GM18517 (cell line): ENCODE measurements at regions not wholly inside any gene's neighbourhood (a gene's known extent, or its start where the extent isn't known, plus 50 kb on each side); places are given as distances from the start of the nearest gene placed in this dataset.
A peak's percentile ranks its signal among the peaks of the same experiment; 100 is the strongest.
"Not testable (repeated sequence)": the region's sequence is repeated elsewhere in the genome, so short reads cannot be mapped to it uniquely, and the experiment has no call there.

Experiments used
- ATAC-seq: cut with Tn5 transposase; IDR thresholded peaks from one replicate; pipeline ENCODE4 v1.9.1; 2021; ENCODE audit warnings: mild to moderate bottlenecking, moderate library complexity; ENCODE audit not compliant: unreplicated experiment

GRCh38 chr4:12138488-12138887 lies 709.8 kb upstream of the HS3ST1 start:
- no peak for ATAC-seq

GRCh38 chr4:12137575-12137974 lies 708.9 kb upstream of the HS3ST1 start:
- no peak for ATAC-seq

DNA sequence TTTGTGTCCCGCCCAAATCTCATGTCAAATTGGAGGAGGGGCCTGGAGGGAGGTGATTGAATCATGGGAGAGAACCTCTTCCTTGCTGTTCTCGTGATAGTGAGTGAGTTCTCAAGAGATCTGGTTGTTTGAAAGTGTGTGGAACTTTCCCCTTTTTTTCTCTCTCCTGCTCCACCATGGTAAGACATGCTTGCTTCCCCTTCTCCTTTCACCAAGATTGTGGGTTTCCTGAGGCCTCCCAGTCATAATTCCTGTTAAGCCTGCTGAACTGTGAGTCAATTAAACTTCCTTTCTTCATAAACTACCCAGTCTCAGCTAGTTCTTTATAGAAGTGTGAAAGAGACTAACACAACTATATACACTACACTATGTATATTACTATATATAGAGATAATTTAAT lies 697.8 kb upstream of the HS3ST1 start:
- no peak for ATAC-seq

- ATAC-seq: no peak
Observed at GRCh38 chr4:12124138-12124537, 695.4 kb upstream of the HS3ST1 start.

- ATAC-seq: no peak
Observed at GRCh38 chr4:12123707-12124106, 695.0 kb upstream of the HS3ST1 start.

DNA sequence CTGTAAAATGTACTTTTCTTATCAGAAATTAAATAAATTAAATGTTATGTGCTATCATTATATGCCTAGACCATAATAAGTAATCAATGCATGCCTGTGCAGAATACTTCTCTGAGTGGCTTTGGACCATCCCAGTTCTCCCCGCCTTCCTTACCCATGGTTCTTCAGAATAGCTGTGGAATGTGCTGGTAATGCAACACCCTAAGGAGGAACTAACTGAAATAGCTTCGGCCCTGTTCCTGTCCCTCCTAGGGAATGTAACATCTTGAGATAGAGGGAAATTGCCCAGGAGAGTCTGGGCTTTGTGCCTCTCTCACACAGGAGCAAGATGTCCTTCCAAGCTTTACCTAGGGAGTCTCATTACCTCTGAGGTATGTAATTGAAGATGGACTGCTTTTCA lies 693.6 kb upstream of the HS3ST1 start:
- no peak for ATAC-seq

DNA sequence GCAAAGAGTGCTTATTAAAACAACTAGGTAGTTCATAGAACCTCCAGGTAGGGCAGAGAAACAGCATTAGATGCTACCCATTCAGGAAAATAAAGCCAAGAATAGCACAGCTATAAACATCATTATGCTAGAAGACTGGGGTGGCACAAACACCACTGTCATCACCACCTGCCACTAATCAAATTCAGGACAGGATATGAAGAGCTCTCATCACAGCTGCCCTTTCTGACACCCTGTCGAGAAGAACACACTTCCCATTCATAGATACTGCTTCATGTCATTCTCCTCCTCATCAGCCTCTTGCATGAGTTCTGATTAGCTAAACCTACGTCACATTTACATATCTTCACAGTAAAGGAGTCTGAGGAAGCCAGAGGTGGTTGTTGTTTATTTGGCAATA lies 692.3 kb upstream of the HS3ST1 start:
- ATAC-seq: no peak

GRCh38 chr4:12118651-12119213 lies 690.0 kb upstream of the HS3ST1 start:
- ATAC-seq: peak; percentile 72

DNA sequence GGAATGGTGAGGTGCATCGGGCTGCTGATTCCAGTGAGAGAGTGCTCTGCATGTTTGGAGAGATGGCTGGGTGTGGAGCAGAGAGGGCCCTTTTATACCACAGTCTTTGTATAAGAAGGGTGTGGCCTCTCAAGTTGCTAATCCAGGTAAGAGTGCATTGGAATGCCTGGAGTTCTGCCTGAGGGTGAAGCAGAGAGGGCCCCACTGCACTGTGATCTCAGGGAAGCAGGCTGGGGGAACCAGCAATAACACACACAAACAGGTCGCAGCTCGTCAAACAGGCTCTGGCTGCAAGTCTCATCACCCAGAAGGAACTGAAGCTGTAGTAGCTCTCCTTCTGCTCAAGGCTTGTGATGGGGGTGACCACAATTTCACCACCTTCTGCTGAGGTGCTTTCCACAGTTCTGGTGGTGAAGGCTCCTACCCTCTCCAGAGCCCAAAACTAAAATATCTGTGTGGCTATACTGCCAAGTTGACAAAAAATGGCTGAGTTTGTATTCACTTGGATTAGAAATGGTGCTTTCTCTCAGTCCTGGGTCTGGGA lies 687.4 kb upstream of the HS3ST1 start:
- no peak for ATAC-seq

DNA sequence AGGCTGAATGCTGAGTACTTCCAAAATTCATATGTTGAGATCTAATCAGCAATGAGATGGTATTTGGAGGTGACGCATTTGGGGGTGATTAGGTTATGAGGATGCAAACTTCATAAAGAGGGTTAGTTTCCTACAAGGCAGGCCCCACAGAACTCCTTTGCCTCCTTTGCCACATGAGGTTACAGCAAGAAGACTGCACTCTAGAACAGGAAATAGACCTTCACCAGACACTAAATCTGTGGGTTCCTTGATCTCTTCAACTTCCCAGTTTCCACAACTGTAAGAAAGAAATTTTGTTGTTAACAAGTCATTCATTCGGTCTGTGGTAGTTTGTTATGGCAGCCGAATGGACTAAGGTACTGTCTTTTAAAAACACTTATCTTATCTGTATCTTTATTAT lies 681.9 kb upstream of the HS3ST1 start:
- no peak for ATAC-seq

DNA sequence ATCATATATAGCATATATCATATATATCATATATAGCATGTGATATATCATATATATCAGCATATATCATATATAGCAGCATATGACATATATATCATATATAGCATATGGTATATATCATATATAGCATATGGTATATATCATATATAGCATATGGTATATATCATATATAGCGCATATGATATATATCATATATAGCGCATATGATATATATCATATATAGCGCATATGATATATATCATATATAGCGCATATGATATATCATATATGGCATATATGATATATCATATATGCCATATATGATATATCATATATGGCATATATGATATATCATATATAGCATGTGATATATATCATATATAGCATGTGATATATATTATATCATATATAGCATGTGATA lies 680.4 kb upstream of the HS3ST1 start:
- ATAC-seq: not testable (repeated sequence)

DNA sequence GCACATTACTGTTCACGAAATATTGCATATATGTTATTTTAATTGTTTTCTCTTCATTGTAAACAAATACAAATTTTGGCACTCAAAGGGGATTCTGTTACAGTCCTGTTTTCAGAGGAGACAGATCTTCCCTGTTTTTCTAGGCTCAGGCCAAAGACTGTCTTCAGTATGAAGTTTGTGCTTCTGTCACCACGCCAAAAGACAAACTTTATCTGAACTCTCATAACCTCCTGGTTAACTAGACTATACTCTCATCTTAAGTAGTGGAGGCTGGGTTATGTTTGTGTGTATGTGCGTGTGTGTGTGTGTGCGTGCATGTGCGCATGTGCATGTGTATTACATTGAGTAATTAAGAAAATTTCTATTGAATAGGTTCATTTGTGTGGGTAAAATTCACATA lies 676.8 kb upstream of the HS3ST1 start:
- no peak for ATAC-seq

- ATAC-seq: not testable (repeated sequence)
Observed at GRCh38 chr4:12089920-12090319, 661.2 kb upstream of the HS3ST1 start.

DNA sequence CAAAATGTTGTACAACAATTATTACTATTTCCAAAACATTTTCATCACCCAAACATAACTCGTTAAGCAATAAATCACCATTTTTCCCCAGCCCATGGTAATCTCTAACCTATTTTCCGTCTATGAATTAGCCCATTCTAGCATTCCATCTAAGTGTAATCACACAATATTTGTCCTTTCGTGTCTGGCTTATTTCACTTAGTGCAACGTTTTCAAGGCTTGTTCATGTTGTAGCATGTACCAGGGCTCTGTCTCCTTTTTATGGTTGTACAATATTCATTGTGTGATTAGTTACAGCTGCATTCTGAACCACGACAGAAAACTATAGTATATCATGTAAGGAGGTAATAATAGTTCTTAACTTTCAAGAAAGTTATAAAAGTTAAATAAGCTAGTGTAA lies 656.0 kb upstream of the HS3ST1 start:
- ATAC-seq: no peak

- no peak for ATAC-seq
Observed at GRCh38 chr4:12071316-12071715, 642.6 kb upstream of the HS3ST1 start.

GRCh38 chr4:12053966-12054365 lies 625.3 kb upstream of the HS3ST1 start:
- no peak for ATAC-seq

GRCh38 chr4:12053556-12053955 lies 624.9 kb upstream of the HS3ST1 start:
- no peak for ATAC-seq

DNA sequence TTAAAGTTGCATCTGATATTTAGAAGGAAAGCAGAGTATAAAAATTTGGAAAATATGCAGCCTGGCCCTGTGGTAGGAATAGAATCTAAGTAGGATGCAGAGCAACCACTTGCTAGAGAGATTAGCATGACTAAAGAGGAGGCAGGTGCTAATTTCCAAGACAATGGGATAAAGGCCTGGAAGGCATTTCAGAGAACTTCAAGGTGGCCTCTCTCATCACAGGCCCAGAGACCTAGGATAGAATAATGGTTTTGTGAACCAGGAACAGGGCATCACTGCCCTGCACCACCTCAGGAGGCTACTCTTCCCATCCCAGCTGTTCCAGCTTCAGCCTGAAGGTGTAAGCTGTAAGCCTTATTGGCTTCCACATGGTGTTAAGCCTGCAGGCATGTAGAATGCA lies 621.7 kb upstream of the HS3ST1 start:
- ATAC-seq: no peak

DNA sequence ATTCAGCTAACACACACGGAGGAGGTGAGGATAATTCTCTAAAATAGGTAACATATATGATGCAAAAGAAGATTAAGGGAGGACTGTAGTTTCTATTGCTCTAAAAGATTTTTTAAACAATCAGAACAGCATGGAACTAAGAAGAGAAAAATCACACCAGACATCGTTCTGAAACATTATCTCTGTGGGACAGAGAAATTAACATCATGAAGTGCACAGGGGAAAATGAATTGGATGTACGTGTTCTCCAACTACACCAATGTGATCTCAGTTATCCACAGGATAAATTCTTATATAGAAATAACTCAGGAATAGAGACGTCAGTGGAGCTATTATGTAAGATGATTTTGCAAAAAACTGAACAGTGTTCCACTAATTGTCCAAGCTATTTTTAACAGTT lies 614.1 kb upstream of the HS3ST1 start:
- ATAC-seq: no peak

- no peak for ATAC-seq
Observed at GRCh38 chr4:12041828-12042227, 613.1 kb upstream of the HS3ST1 start.

DNA sequence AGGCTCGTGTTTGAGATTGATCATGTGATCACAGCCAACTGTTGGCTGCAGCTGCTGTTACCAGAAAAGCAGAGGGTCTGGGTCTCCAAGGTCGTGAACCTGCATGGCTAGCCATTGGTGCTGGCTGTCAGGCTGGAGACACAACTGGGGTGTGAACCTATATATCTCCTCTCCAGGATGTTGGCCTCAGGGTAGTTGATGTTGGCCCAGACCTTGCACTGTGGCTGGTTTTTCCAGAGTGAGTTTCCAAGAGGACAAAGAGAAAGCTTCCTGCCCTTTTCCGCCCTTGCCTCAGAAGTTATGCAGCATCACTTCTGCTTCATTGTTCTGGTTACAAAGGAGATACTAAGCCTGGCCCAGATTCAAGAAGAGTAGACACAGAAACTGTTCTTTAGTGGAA lies 607.8 kb upstream of the HS3ST1 start:
- no peak for ATAC-seq

GRCh38 chr4:12028258-12028657 lies 599.6 kb upstream of the HS3ST1 start:
- no peak for ATAC-seq

GRCh38 chr4:12022409-12022808 lies 593.7 kb upstream of the HS3ST1 start:
- no peak for ATAC-seq
